ENCODE measurements at regions not wholly inside any gene's neighbourhood (a gene's known extent, or its start where the extent isn't known, plus 50 kb on each side); places are given as distances from the start of the nearest gene placed in this dataset.

DNA sequence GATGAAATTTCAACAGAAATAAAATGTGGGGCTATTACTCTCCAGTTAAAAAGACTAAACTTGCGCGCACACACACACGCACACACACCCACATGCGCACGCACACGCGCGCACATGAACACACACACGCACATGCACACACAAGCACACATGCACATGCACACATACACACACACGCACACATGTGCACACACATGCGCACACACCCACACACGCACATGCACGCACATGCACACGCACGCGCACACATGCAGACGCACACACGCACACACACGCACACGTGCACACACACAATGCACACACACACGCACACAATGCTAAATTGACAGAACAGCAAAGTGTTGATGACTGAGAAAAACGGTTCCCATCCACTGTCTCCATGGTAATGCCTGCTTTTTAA lies 754.1 kb downstream of the CBLN4 start:
- no peak for TF ChIP-seq EZH2 (IDR thresholded peaks at IDR 0.05; ENCODE audit: low read depth)
- TF ChIP-seq, protein P1, sequence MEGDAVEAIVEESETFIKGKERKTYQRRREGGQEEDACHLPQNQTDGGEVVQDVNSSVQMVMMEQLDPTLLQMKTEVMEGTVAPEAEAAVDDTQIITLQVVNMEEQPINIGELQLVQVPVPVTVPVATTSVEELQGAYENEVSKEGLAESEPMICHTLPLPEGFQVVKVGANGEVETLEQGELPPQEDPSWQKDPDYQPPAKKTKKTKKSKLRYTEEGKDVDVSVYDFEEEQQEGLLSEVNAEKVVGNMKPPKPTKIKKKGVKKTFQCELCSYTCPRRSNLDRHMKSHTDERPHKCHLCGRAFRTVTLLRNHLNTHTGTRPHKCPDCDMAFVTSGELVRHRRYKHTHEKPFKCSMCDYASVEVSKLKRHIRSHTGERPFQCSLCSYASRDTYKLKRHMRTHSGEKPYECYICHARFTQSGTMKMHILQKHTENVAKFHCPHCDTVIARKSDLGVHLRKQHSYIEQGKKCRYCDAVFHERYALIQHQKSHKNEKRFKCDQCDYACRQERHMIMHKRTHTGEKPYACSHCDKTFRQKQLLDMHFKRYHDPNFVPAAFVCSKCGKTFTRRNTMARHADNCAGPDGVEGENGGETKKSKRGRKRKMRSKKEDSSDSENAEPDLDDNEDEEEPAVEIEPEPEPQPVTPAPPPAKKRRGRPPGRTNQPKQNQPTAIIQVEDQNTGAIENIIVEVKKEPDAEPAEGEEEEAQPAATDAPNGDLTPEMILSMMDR (conservative IDR thresholded peaks at IDR 0.05): no peak
- POLR2A ChIA-PET (ENCODE audit: unreplicated experiment): no interaction called here
- CTCF ChIA-PET: no interaction called here
- BruUV-seq (replicated peaks): no TSS peak
- no peaks in the 10 kb centered on the region for H3K9me2 ChIP-seq (ENCODE audit: insufficient read depth)
- H3K36me3 ChIP-seq (ENCODE audit: low read depth): no peaks in the 10 kb centered on the region
- no peak overlapping the region for H3K4me3 ChIP-seq
- no peaks in the 10 kb centered on the region for H4K20me1 ChIP-seq (ENCODE audit: insufficient read depth)
- no peak overlapping the region for H3K27ac ChIP-seq
- intact Hi-C loops (cut with micrococcal nuclease; ENCODE audit: unreplicated experiment): no loop called here
- H3K4me1 ChIP-seq (replicated peaks; ENCODE audit: insufficient read depth): no peaks in the 10 kb centered on the region
- H3K79me2 ChIP-seq (ENCODE audit: low read depth): no peaks in the 10 kb centered on the region
- no peak overlapping the region for H3K4me2 ChIP-seq
- H3F3A ChIP-seq (ENCODE audit: insufficient read depth, low read depth): no peaks in the 10 kb centered on the region
- no peak overlapping the region for H2AFZ ChIP-seq
- no peaks in the 10 kb centered on the region for H3K27me3 ChIP-seq (ENCODE audit: insufficient read depth, low read depth)
- H3K9me3 ChIP-seq (ENCODE audit: insufficient read depth, low read depth): no peaks in the 10 kb centered on the region
- DNase-seq: no peak

GRCh38 chr20:55242853-55243252 lies 762.5 kb downstream of the CBLN4 start:
- Histone ChIP-seq H3K79me2 (ENCODE audit: low read depth) (no peaks in the 10 kb centered on the region), H3K4me3 (no peak overlapping the region), H2AFZ (no peak overlapping the region), H3K27me3 (ENCODE audit: insufficient read depth, low read depth) (no peaks in the 10 kb centered on the region), H3K36me3 (ENCODE audit: low read depth) (no peaks in the 10 kb centered on the region), H3K4me1 (replicated peaks; ENCODE audit: insufficient read depth) (no peaks in the 10 kb centered on the region), H3K4me2 (no peak overlapping the region), H3F3A (ENCODE audit: insufficient read depth, low read depth) (no peaks in the 10 kb centered on the region), H3K9me2 (ENCODE audit: insufficient read depth) (no peaks in the 10 kb centered on the region), H3K9me3 (ENCODE audit: insufficient read depth, low read depth) (no peaks in the 10 kb centered on the region), H3K27ac (no peak overlapping the region), H4K20me1 (ENCODE audit: insufficient read depth) (no peaks in the 10 kb centered on the region)
- CTCF ChIA-PET: no interaction called here
- no peak for DNase-seq
- POLR2A ChIA-PET (ENCODE audit: unreplicated experiment): no interaction called here
- intact Hi-C loops (cut with micrococcal nuclease; ENCODE audit: unreplicated experiment): no loop called here
- BruUV-seq (replicated peaks): no TSS peak
- TF ChIP-seq, protein P1 (conservative IDR thresholded peaks at IDR 0.05): no peak

GRCh38 chr20:55239269-55239668 lies 763.9 kb downstream of the DOK5 start:
- H3F3A ChIP-seq (ENCODE audit: insufficient read depth, low read depth): no peaks in the 10 kb centered on the region
- TF ChIP-seq, protein P1 (conservative IDR thresholded peaks at IDR 0.05): no peak
- TF ChIP-seq EZH2 (IDR thresholded peaks at IDR 0.05; ENCODE audit: low read depth): no peak
- no peak overlapping the region for H3K4me2 ChIP-seq
- H3K9me3 ChIP-seq (ENCODE audit: insufficient read depth, low read depth): no peaks in the 10 kb centered on the region
- no TSS peak for BruUV-seq (replicated peaks)
- POLR2A ChIA-PET (ENCODE audit: unreplicated experiment): no interaction called here
- no peak for DNase-seq
- H4K20me1 ChIP-seq (ENCODE audit: insufficient read depth): no peaks in the 10 kb centered on the region
- CTCF ChIA-PET: no interaction called here
- H3K27ac ChIP-seq: no peak overlapping the region
- no peaks in the 10 kb centered on the region for H3K9me2 ChIP-seq (ENCODE audit: insufficient read depth)
- H3K27me3 ChIP-seq (ENCODE audit: insufficient read depth, low read depth): no peaks in the 10 kb centered on the region
- intact Hi-C loops (cut with micrococcal nuclease; ENCODE audit: unreplicated experiment): no loop called here
- H3K4me1 ChIP-seq (replicated peaks; ENCODE audit: insufficient read depth): no peaks in the 10 kb centered on the region
- H3K4me3 ChIP-seq: no peak overlapping the region
- H3K36me3 ChIP-seq (ENCODE audit: low read depth): no peaks in the 10 kb centered on the region
- H3K79me2 ChIP-seq (ENCODE audit: low read depth): no peaks in the 10 kb centered on the region
- no peak overlapping the region for H2AFZ ChIP-seq

All from PC-9 (cell line).